RKO (cell line): ENCODE measurements at regions not wholly inside any gene's neighbourhood (a gene's known extent, or its start where the extent isn't known, plus 50 kb on each side); places are given as distances from the start of the nearest gene placed in this dataset.
A peak's percentile ranks its signal among the peaks of the same experiment; 100 is the strongest.

Source experiments
- DNase-seq: peaks from one replicate; pipeline ENCODE4 v3.0.0-alpha.2; 2016; ENCODE audit warnings: low spot score

GRCh38 chr4:63493265-63493664 lies 916.0 kb downstream of the TECRL start:
- no peak for DNase-seq

DNA sequence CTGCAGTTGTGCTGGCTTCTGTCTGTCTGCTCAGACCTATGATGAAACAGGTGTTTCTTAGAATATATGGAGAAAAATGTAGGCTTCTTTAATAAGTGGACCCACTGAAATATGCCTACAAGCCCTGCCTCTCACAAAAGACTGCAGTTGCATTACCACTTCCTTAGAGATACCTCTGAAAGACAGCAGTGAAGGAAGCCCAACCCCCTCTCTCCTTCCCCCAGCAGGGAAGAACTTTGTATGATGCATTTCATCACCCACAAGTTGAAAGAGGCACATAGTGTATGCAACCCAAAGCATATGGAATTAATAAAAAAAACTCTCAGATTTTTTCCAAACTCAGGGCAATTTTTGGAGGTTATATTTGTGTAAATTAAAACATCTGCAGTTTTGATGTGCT lies 916.7 kb downstream of the TECRL start:
- DNase-seq = no peak

DNA sequence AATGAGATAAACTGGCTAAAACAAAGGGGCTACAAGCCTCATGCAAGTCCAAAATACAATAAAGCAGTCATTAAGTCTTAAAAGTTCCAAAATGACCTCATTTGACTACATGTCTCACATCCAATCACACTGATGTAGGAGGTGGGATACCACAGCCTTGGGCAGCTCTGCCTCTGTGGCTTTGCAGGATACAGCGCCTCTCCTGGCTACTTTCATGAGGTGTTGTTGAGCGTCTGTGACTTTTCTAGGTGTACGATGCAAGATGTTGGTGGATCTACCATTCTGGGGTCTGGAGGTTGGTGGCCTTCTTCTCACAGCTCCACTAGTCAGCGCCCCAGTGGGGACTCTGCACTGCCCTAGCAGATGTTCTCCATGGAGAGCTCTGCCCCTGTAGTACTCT lies 944.9 kb downstream of the TECRL start:
- no peak for DNase-seq

GRCh38 chr4:63460075-63460474 lies 949.2 kb downstream of the TECRL start:
- DNase-seq = no peak

- no peak for DNase-seq
Observed at GRCh38 chr4:63459329-63459728, 949.9 kb downstream of the TECRL start.

DNA sequence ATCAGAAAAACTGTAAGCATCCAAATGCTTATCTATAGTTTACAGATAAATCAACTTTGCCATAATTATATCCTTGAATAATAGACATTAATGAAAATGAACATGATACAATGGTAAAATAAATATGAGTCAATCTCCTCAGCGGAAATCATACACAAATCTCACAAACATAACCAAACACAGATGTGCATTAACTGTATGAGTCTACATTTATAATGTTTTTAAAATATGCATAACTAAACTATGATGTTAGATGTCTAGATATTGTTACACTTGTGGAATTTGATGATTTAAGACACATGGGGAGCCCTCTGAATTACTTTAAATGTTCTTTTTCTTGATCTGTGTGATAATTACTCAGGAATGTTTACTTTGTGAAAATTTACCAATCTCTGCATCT lies 951.2 kb downstream of the TECRL start:
- no peak for DNase-seq

DNA sequence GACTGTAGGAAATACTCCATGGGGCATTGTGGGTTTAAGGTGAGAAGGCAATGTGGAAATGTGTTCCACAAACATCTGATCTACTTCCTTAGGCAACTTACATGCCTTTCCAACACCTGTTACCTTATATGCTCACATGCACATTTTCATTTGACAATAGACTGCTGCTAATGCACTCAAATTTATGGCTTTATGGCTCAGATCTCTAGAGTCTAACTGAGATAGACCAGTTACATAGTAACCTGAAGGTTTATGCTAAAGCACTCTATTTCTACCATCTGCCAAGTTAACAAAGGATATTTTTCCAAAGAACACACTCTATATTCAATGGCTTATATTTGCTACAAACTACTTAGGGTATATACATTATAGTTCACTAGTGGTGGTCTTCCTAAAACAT lies 969.0 kb downstream of the TECRL start:
- no peak for DNase-seq

DNA sequence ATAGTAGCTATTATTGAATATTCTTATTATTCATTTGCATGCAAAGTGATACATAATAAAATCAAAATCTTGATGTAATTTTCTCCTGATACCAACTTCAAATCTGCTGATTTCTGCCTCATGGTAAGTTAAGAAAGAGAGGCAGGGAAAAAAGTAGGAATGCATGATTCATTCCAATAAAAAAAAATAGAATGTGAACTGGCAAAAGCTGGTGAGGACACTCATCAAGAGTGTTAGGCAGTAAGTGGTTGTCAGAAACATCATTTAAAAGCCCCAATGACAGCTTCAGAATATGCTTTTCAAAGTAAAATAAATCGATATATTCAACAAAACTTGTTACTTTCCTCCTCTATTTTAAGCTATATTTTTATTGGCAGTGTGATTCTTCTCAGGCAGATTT lies 979.1 kb downstream of the TECRL start:
- peak; percentile 50 for DNase-seq

DNA sequence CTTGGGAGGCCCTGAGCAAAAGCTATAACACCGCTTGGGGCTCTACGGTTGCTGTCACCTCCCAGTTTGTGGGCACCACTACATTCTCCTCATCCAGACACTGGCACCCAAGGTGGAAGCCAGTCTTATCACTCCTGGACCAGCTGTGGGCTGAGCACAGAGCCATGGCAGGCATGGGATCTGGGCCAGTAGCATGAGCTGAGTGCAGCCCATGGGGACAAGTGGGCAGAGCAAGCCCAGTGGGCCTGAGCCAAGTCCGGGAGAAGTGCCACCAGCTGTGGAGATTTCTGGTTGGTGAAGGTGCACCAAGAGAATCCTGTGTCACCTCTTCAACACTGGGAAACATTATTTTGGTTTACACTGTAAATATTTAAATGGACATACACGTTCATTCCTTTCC lies 1013.0 kb downstream of the TECRL start:
- DNase-seq = no peak

GRCh38 chr4:63393544-63393943 lies 1015.7 kb downstream of the TECRL start:
- DNase-seq = no peak

DNA sequence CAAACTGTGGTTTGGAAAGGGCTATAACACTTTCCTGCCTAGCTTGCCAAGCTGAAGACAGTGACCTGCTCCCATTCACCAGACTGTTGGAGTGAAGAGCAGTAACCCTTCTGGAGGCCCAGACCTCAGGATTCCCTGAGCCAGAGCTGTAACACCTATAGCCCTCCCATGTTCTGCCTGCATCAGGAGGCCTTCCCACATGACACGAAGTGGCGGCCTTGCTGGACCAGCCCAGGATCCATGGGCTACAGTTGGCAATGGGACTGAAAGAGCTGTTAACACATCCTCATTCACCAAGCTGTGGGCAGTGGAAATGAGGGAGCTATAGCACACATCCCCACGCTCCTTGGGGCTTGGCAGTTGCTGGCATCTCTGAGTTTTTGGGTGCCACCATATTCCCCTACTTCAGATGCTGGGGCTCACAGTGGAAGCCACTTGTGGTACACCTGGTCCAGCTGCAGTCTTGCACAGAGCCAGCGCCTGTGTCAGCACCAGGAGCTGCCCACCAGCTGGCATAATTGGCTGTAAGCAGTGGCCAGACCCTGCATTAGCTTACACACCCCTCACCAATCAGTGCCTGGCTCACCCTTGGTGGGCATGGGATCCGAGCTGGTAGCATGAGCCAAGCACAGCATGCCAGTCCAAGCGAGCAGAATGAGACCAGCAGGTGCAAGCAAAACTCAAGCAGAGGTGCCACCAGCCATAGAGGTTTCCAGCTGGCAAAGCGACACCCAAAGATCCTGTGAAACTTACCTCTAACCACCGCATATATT lies 1029.3 kb downstream of the TECRL start:
- no peak for DNase-seq

DNA sequence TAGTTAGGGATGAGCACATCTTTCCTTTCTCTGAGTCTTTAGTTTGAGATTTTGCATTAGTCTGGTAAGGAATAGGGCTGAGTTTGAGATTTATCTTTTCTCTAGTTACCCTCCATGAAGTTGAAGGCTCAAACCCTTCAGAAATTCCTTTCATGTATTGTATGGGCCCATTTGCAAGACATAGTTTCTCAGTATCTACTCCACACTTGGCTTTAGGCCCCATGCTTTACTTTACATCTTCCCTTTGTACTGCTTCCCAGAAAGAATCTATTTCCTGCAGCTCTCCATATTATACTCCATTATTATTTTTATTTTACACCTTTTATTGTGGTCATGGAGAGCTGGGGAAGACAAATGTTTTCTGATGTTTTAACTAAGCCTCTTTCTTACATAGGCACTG lies 1038.2 kb downstream of the TECRL start:
- DNase-seq = no peak

- no peak for DNase-seq
Observed at GRCh38 chr4:63361628-63362027, 1047.6 kb downstream of the TECRL start.

GRCh38 chr4:63361066-63361465 lies 1048.2 kb downstream of the TECRL start:
- no peak for DNase-seq

- no peak for DNase-seq
Observed at GRCh38 chr4:63349674-63350025, 1059.6 kb downstream of the TECRL start.

DNA sequence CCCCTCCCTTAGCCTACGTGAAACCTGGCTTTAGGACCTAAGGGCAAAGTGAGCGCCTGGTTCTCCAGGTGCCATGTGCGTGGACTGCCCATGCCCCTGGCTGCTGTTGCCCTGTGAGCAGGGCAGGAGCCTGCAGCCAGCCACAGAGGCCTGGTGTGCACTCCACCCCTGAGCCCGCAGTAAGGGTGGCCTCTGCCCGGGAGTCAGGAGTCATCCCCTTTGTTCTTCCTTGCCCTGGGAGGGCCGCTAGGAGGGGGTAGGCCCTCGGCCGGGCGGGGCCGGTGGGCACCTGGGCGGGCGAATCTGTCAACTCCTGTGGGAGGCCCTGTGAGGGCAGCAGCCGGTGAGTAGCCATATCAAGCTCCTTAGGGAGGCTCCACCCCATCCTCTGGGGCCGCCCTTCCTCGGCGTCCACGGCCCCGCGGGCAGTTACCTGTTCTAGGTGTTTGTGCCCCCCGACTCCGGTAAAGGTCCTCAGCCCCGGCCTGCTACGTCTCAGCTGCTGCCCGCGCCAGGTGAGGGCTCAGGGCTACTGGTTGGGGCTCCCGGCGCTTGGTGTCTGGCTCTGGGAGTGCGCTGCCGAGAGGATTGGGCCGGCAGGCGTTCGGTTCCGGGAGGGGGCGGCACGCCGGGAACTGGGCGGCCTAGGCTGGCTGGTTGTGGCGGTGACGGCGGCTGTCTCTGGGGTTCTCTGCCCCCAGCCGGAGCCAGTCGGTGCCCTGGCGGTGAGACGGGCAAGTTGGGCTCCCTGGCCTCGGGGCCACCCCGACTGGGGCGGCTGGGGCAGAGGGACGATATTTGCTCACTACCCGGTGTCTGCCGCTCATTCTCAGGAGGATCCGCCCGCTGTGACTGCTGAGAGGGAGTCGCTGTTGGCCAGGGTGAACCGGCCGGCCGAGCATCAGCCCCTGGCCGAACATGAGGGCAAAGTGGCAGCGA lies 1060.2 kb downstream of the TECRL start:
- DNase-seq = no peak

DNA sequence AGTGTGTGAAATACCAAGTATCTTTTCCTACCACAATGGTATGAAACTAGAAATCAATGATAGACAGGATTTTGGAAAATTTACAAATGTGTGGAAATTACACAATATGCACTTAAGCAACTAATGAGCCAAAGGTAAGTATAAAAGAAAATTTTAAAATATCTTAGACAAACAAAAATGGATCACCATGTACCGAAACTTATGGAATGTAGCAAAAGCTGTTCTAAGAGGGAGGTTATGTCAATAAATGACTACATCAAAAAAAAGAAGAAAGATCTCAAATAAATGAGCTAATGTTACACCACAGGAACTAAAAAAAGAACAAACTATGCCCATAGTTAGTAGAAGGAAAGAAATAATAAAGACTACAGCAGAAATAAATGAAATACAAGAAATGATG lies 1084.1 kb downstream of the TECRL start:
- no peak for DNase-seq

DNA sequence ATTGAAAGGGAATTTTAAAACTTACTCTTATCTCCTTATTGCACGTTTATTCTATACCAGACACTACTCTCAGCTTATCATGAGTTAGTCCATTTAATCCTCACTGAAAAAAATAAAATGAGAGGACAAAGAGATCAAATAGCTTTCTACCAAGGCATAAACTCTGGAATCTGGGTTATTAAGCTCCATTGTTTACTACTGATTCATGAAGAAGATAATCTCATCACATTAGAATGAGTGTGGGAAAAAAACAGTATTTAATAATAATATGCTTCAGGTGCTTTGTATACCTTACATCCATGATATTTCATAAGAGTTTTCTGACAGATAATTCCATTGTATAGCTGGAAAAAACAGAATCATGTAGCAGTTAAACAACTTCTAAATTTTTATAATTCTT lies 1092.6 kb downstream of the TECRL start:
- DNase-seq = no peak

DNA sequence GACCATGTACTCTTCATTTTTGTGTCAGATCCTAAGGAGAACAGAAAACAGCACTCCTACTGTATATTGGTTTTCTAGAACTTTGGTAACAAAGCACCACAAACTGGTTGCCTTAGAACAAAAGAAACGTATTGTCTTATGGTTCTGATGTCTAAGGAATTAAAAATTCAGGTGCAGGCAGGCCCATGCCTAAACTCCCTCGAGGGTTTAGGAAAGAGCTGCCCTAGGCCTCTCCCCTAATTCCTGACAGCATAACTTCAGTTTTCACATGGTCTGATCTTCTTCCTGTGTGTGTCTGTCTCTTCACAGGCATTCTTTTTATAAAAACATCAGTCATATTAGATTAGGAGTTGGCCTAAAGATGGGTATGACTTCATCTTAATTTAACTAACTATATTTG lies 1093.6 kb downstream of the TECRL start:
- no peak for DNase-seq

DNA sequence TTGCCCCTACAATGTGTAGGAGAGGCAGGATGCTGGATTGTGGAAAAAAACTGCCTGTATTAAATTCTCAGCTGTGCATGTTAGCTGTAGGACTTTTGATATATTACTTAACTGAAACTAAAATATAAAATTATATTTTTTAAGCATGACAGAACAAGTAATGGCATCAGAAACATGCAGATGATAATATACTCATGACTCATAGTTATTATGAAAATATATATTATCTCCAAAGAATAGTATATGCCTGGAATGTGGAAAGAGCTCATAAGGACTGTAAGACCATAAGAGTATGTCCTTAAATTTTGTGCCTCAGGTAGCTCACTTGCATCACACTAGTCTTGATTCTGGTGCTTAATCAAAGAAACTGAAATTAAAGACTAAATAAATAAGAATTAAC lies 1100.6 kb downstream of the TECRL start:
- DNase-seq = no peak

DNA sequence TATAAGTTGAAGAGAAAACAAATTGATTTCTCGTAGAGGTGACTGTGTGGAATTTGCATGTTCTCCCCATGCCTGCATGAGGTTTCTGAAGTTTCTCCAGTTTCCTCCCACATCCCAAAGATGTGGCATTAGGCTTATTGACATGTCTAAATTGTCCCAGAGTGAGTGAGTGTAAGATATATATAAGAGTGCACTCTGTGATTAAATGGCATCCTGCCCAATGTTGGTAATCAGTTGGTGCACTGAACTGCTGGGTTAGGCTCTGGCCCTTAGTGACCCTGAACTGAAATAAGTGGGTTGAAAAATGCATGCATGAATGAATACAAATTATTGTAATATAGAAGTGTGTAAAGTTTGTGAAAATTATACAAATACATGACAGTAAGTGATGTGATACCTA lies 1106.5 kb downstream of the TECRL start:
- DNase-seq = no peak

- DNase-seq = no peak
Observed at GRCh38 chr4:63302078-63302477, 1107.2 kb downstream of the TECRL start.

GRCh38 chr4:63296773-63297172 lies 1112.5 kb downstream of the TECRL start:
- DNase-seq = peak; percentile 54
